Fibroblast of lung (primary cell): ENCODE measurements at regions not wholly inside any gene's neighbourhood (a gene's known extent, or its start where the extent isn't known, plus 50 kb on each side); places are given as distances from the start of the nearest gene placed in this dataset.

ENCODE experiments used
- CTCF ChIP-seq, 2 donors: IDR thresholded peaks in 1 of 2; conservative IDR thresholded peaks in 1 of 2; 1 replicate in 1 of 2; 2 replicates in 1 of 2; pipeline ENCODE4 v1.5.1; 2011 to 2012; ENCODE audit warnings: low read length in 2 of 2, control low read depth in 1 of 2, inconsistent platforms in 1 of 2, low read depth in 1 of 2, mild to moderate bottlenecking in 1 of 2
- EZH2 ChIP-seq: IDR thresholded peaks from 2 replicates; pipeline ENCODE4 v1.5.1; 2012; ENCODE audit warnings: low read length, control low read depth, mild to moderate bottlenecking; ENCODE audit errors: missing control alignments

GRCh38 chrY:17044723-17045122, 835.3 kb downstream of the CDY2B start:
- TF ChIP-seq EZH2 (no peak), CTCF (conservative IDR thresholded peaks at IDR 0.05 in 1 of 2, IDR thresholded peaks at IDR 0.05 in 1 of 2; ENCODE audit: low read depth in 1 of 2, low read length in 2 of 2) (no peak)
